Stimulated activated CD4-positive, alpha-beta T cell treated with anti-CD3 and anti-CD28 coated beads, Interleukin-1b, Interleukin-23, amount 100 ng/mL, for 24 hours (primary cell): ENCODE measurements at regions not wholly inside any gene's neighbourhood (a gene's known extent, or its start where the extent isn't known, plus 50 kb on each side); places are given as distances from the start of the nearest gene placed in this dataset.

Source experiments
- DNase-seq, 4 experiments: peaks; one replicate each; pipeline ENCODE4 v3.0.0-alpha.2; 2020; ENCODE audit warnings: low read depth in 4 of 4, low spot score in 1 of 4

- no peak for DNase-seq
These were observed 96.4 kb upstream of the SESN3 start for GRCh38 chr11:95327273-95327948.

- no peak for DNase-seq
These were observed 94.8 kb upstream of the SESN3 start for GRCh38 chr11:95325777-95326258.

GRCh38 chr11:95324826-95325225 is 93.8 kb upstream of the SESN3 start:
- DNase-seq, result no peak

GRCh38 chr11:95322539-95322938 is 91.5 kb upstream of the SESN3 start:
- DNase-seq, result no peak

GRCh38 chr11:95318498-95318897 is 87.5 kb upstream of the SESN3 start:
- no peak for DNase-seq

GRCh38 chr11:95308512-95309035 is 77.6 kb upstream of the SESN3 start:
- DNase-seq, result no peak

- no peak for DNase-seq
These were observed 76.3 kb upstream of the SESN3 start for GRCh38 chr11:95307286-95307685.

GRCh38 chr11:95306801-95307200 is 75.8 kb upstream of the SESN3 start:
- DNase-seq, result no peak

GRCh38 chr11:95306123-95306522 is 75.1 kb upstream of the SESN3 start:
- DNase-seq, result no peak

GRCh38 chr11:95305705-95306104 is 74.7 kb upstream of the SESN3 start:
- DNase-seq, result no peak

GRCh38 chr11:95304777-95305176 is 73.8 kb upstream of the SESN3 start:
- DNase-seq, result no peak

GRCh38 chr11:95302211-95302610 is 71.2 kb upstream of the SESN3 start:
- no peak for DNase-seq

GRCh38 chr11:95301474-95301873 is 70.5 kb upstream of the SESN3 start:
- DNase-seq, result no peak

- DNase-seq, result no peak
These were observed 68.2 kb upstream of the SESN3 start for GRCh38 chr11:95299078-95299679.

GRCh38 chr11:95297680-95298452 is 66.9 kb upstream of the SESN3 start:
- DNase-seq, result no peak

GRCh38 chr11:95296621-95297025 is 65.6 kb upstream of the SESN3 start:
- DNase-seq, result no peak

- no peak for DNase-seq
These were observed 65.2 kb upstream of the SESN3 start for GRCh38 chr11:95296165-95296564.

- DNase-seq, result no peak
These were observed 64.6 kb upstream of the SESN3 start for GRCh38 chr11:95295382-95296149.

- DNase-seq, result no peak
These were observed 63.7 kb upstream of the SESN3 start for GRCh38 chr11:95294701-95295100.

- DNase-seq, result no peak
These were observed 62.1 kb upstream of the SESN3 start for GRCh38 chr11:95293116-95293515.

GRCh38 chr11:95291946-95292345 is 60.9 kb upstream of the SESN3 start:
- DNase-seq, result no peak
